SK-N-SH treated with all-trans-retinoic acid at 6 μM for 48 hours (cell line): ENCODE measurements at regions not wholly inside any gene's neighbourhood (a gene's known extent, or its start where the extent isn't known, plus 50 kb on each side); places are given as distances from the start of the nearest gene placed in this dataset.

Source experiments
- ARNTL ChIP-seq: fragments of 450-650 bp; formaldehyde crosslinking; IDR thresholded peaks from 2 replicates; pipeline ENCODE4 v1.5.0; 2020; ENCODE audit warnings: low read depth, mild to moderate bottlenecking, moderate library complexity, borderline replicate concordance
- BACH2 ChIP-seq: fragments of 250-450 bp; sonication (Bioruptor Pico); IDR thresholded peaks from 2 replicates; pipeline ENCODE4 v1.9.0; 2021; ENCODE audit warnings: mild to moderate bottlenecking, borderline replicate concordance
- CSDC2 ChIP-seq: fragments of 250-450 bp; sonication (Bioruptor Pico); IDR thresholded peaks from 2 replicates; pipeline ENCODE4 v1.5.0; 2020; ENCODE audit warnings: mild to moderate bottlenecking, moderate library complexity
- ESRRG ChIP-seq: fragments of 250-450 bp; sonication (Bioruptor Pico); IDR thresholded peaks from 2 replicates; pipeline ENCODE4 v1.6.1; 2021; ENCODE audit warnings: mild to moderate bottlenecking
- PPARA ChIP-seq: fragments of 250-450 bp; sonication (Bioruptor Pico); IDR thresholded peaks from 2 replicates; pipeline ENCODE4 v1.5.0; 2020; ENCODE audit warnings: mild to moderate bottlenecking, borderline replicate concordance
- RARB ChIP-seq: fragments of 250-450 bp; sonication (Bioruptor Pico); IDR thresholded peaks from 2 replicates; pipeline ENCODE4 v1.8.0; 2021; ENCODE audit warnings: mild to moderate bottlenecking, moderate library complexity
- ZFP3 ChIP-seq: fragments of 250-450 bp; sonication (Bioruptor Pico); IDR thresholded peaks from 2 replicates; pipeline ENCODE4 v1.5.0; 2020; ENCODE audit warnings: mild to moderate bottlenecking, moderate library complexity
- ZFP30 ChIP-seq: fragments of 450-650 bp; formaldehyde crosslinking; IDR thresholded peaks from 2 replicates; pipeline ENCODE4 v1.5.0; 2022; ENCODE audit warnings: mild to moderate bottlenecking, moderate library complexity
- ZNF70 ChIP-seq: fragments of 450-650 bp; formaldehyde crosslinking; IDR thresholded peaks from 2 replicates; pipeline ENCODE4 v1.5.0; 2020; ENCODE audit warnings: mild to moderate bottlenecking, moderate library complexity
- TF ChIP-seq, protein P1 (sequence below): fragments of 250-450 bp; sonication (Bioruptor Pico); IDR thresholded peaks from 2 replicates; pipeline ENCODE4 v1.8.0; 2020; ENCODE audit warnings: mild to moderate bottlenecking, moderate library complexity, borderline replicate concordance
- TF ChIP-seq, protein P2 (sequence below): fragments of 250-450 bp; sonication (Bioruptor Pico); IDR thresholded peaks from 2 replicates; pipeline ENCODE4 v1.5.1; 2020; ENCODE audit warnings: low read depth, mild to moderate bottlenecking, moderate library complexity
- TF ChIP-seq, protein P3 (sequence below): fragments of 250-450 bp; sonication (Bioruptor Pico); IDR thresholded peaks from 2 replicates; pipeline ENCODE4 v1.5.1; 2021; ENCODE audit warnings: mild to moderate bottlenecking, moderate library complexity

DNA sequence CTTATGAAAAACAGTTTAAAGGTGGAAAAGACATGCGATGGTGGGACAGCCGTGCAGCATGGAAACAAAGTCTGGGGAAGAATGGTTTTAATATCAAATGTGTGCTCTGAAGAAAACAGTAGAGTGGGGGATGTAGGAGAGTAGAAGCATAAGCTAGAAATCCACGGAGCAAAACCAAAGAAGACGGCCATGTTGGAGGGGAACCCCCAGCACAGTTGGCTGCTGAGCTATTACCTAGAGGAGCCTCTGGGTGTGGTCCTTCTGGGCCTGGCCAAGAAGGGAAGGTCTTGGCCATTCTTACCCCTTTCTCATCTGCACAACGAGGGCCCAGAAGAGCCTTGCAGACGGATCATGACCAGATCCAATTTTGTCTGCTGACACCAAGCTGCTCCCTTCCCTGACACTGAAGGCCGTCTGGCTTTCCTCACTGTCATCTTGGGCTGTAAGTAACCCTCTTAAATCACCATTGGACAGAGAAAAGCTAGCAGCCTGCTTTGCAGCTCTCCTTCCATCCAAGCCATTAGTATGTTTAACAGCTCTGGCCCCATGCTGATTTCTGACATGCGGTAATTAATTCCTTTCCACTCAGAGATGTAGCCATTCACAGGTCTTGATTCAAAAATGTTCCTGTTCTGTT lies 189.5 kb downstream of the SEC61B start:
- TF ChIP-seq, protein P1, sequence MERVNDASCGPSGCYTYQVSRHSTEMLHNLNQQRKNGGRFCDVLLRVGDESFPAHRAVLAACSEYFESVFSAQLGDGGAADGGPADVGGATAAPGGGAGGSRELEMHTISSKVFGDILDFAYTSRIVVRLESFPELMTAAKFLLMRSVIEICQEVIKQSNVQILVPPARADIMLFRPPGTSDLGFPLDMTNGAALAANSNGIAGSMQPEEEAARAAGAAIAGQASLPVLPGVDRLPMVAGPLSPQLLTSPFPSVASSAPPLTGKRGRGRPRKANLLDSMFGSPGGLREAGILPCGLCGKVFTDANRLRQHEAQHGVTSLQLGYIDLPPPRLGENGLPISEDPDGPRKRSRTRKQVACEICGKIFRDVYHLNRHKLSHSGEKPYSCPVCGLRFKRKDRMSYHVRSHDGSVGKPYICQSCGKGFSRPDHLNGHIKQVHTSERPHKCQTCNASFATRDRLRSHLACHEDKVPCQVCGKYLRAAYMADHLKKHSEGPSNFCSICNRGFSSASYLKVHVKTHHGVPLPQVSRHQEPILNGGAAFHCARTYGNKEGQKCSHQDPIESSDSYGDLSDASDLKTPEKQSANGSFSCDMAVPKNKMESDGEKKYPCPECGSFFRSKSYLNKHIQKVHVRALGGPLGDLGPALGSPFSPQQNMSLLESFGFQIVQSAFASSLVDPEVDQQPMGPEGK (CRISPR knock-in tag): no peak
- TF ChIP-seq ESRRG (CRISPR knock-in tag) (no peak), ZFP3 (CRISPR knock-in tag) (no peak), PPARA (CRISPR knock-in tag) (no peak), RARB (peak; percentile 55; the same call in 1 of the 2 replicates), ZNF70 (CRISPR knock-in tag) (no peak), BACH2 (no peak), ARNTL (no peak), ZFP30 (no peak), CSDC2 (CRISPR knock-in tag) (no peak)
- TF ChIP-seq, protein P2, sequence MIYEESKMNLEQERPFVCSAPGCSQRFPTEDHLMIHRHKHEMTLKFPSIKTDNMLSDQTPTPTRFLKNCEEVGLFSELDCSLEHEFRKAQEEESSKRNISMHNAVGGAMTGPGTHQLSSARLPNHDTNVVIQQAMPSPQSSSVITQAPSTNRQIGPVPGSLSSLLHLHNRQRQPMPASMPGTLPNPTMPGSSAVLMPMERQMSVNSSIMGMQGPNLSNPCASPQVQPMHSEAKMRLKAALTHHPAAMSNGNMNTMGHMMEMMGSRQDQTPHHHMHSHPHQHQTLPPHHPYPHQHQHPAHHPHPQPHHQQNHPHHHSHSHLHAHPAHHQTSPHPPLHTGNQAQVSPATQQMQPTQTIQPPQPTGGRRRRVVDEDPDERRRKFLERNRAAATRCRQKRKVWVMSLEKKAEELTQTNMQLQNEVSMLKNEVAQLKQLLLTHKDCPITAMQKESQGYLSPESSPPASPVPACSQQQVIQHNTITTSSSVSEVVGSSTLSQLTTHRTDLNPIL (CRISPR knock-in tag): no peak
- TF ChIP-seq, protein P3, sequence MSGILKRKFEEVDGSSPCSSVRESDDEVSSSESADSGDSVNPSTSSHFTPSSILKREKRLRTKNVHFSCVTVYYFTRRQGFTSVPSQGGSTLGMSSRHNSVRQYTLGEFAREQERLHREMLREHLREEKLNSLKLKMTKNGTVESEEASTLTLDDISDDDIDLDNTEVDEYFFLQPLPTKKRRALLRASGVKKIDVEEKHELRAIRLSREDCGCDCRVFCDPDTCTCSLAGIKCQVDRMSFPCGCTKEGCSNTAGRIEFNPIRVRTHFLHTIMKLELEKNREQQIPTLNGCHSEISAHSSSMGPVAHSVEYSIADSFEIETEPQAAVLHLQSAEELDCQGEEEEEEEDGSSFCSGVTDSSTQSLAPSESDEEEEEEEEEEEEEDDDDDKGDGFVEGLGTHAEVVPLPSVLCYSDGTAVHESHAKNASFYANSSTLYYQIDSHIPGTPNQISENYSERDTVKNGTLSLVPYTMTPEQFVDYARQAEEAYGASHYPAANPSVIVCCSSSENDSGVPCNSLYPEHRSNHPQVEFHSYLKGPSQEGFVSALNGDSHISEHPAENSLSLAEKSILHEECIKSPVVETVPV (CRISPR knock-in tag): no peak
